K562 (cell line): ENCODE measurements at regions not wholly inside any gene's neighbourhood (a gene's known extent, or its start where the extent isn't known, plus 50 kb on each side); places are given as distances from the start of the nearest gene placed in this dataset.

Source experiments
- CBX2 ChIP-seq: fragments of 200-600 bp; sonication (generic); IDR thresholded peaks from one replicate; pipeline ENCODE4 v1.6.1; 2012; ENCODE audit warnings: mild to moderate bottlenecking, low read length, inconsistent platforms; ENCODE audit not compliant: insufficient read depth, poor library complexity, severe bottlenecking
- PHTF2 ChIP-seq: fragments of 250-450 bp; sonication (Bioruptor Pico); IDR thresholded peaks from 2 replicates; pipeline ENCODE4 v1.5.0; 2021; ENCODE audit warnings: mild to moderate bottlenecking
- TF ChIP-seq, protein P1 (sequence below): fragments of 200-800 bp; sonication (Bioruptor generic); IDR thresholded peaks from 2 replicates; pipeline ENCODE4 v1.6.1; 2016; ENCODE audit warnings: missing genetic modification characterization, missing compliant biosample characterization
- TF ChIP-seq, protein P2 (sequence below): fragments of 250-450 bp; sonication (Bioruptor Pico); IDR thresholded peaks from 2 replicates; pipeline ENCODE4 v1.5.0; 2022; ENCODE audit warnings: mild to moderate bottlenecking

DNA sequence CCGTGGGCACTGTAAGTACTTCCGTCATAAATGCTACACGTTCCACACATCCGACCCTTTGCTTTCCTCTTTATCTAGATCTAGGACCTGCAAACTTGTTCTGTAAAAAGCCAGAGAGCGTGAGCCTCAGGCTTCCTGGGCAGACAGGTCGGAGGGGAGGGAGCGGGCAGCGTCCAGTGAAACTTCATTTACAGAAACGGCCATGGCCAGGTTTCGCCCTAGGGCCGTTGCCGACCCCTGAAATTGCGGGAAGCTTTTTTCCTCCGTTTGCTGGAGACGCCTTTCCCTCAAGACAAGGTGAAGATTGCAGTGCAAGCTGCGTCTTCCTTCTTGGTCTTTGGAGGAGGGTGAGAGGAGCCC, 155.4 kb downstream of the DLL1 start (continued):
- TF ChIP-seq, protein P1, sequence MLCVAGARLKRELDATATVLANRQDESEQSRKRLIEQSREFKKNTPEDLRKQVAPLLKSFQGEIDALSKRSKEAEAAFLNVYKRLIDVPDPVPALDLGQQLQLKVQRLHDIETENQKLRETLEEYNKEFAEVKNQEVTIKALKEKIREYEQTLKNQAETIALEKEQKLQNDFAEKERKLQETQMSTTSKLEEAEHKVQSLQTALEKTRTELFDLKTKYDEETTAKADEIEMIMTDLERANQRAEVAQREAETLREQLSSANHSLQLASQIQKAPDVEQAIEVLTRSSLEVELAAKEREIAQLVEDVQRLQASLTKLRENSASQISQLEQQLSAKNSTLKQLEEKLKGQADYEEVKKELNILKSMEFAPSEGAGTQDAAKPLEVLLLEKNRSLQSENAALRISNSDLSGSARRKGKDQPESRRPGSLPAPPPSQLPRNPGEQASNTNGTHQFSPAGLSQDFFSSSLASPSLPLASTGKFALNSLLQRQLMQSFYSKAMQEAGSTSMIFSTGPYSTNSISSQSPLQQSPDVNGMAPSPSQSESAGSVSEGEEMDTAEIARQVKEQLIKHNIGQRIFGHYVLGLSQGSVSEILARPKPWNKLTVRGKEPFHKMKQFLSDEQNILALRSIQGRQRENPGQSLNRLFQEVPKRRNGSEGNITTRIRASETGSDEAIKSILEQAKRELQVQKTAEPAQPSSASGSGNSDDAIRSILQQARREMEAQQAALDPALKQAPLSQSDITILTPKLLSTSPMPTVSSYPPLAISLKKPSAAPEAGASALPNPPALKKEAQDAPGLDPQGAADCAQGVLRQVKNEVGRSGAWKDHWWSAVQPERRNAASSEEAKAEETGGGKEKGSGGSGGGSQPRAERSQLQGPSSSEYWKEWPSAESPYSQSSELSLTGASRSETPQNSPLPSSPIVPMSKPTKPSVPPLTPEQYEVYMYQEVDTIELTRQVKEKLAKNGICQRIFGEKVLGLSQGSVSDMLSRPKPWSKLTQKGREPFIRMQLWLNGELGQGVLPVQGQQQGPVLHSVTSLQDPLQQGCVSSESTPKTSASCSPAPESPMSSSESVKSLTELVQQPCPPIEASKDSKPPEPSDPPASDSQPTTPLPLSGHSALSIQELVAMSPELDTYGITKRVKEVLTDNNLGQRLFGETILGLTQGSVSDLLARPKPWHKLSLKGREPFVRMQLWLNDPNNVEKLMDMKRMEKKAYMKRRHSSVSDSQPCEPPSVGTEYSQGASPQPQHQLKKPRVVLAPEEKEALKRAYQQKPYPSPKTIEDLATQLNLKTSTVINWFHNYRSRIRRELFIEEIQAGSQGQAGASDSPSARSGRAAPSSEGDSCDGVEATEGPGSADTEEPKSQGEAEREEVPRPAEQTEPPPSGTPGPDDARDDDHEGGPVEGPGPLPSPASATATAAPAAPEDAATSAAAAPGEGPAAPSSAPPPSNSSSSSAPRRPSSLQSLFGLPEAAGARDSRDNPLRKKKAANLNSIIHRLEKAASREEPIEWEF (CRISPR knock-in tag): no peak
- TF ChIP-seq CBX2 (no peak), PHTF2 (no peak)
- TF ChIP-seq, protein P2, sequence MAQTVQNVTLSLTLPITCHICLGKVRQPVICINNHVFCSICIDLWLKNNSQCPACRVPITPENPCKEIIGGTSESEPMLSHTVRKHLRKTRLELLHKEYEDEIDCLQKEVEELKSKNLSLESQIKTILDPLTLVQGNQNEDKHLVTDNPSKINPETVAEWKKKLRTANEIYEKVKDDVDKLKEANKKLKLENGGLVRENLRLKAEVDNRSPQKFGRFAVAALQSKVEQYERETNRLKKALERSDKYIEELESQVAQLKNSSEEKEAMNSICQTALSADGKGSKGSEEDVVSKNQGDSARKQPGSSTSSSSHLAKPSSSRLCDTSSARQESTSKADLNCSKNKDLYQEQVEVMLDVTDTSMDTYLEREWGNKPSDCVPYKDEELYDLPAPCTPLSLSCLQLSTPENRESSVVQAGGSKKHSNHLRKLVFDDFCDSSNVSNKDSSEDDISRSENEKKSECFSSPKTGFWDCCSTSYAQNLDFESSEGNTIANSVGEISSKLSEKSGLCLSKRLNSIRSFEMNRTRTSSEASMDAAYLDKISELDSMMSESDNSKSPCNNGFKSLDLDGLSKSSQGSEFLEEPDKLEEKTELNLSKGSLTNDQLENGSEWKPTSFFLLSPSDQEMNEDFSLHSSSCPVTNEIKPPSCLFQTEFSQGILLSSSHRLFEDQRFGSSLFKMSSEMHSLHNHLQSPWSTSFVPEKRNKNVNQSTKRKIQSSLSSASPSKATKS: no peak
- TF ChIP-seq, all 486 proteins: peak for 0
